Activated CD4-positive, CD25-positive, alpha-beta regulatory T cell treated with anti-CD3 and anti-CD28 coated beads, Interleukin-2, amount 50 U/mL, for 24 hours (primary cell): ENCODE measurements at regions not wholly inside any gene's neighbourhood (a gene's known extent, or its start where the extent isn't known, plus 50 kb on each side); places are given as distances from the start of the nearest gene placed in this dataset.

Experiments
- ATAC-seq, 2 donors: fragments of 150-1000 bp; cut with Tn5 transposase; one replicate each; pipeline ENCODE4 v1.10.0; 2021; ENCODE audit warnings: mild to moderate bottlenecking in 1 of 2, moderate library complexity in 1 of 2

DNA sequence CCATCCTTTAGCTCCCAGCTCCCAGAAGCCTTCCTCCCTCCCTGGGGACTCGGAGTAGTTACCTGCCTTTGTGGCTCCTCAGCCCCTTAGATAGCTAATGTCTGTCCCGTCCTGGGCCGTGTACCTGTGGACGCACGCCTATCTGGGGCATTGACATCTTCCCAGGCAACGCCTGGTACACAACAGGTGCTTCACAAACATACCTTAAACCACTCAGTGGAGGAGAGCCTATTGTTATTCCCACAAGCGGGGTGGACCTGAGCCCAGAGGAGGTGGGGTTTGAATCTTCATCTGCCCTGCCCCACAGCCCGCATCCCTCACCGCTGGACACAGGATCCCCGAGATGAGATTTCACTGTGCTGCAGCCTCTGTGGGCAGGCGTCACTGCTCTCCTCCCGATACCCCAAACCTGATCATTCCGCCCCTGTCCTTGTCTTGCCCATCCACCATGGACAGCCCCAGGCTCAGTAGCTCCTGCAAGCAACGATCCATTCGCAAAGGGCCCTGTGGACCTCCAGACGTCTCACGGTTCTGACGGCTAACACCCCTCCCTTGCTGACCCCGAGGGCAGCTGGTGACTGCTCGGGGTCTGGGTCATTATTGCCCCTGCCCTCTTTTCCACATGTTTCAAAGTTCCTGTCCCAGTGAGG is 73.8 kb upstream of the SHISAL1 start:
- ATAC-seq, result no peak

GRCh38 chr22:44385781-44386180 is 73.0 kb upstream of the SHISAL1 start:
- ATAC-seq, result no peak

DNA sequence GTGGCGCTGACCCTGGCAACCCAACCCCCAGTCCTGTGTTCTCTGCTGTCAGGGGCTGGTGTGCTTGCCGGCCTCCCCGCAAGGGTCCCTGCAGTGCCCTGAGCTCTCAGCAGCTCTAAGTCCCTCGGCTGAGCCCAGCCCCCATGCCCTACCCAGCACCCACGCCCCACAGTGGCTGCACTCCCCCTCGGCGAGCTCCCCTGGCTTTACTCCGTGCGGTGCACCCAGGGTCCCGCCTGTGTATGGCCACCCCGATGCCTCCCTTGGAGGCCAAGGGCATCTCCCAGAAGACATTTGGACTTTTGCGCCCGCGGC is 72.5 kb upstream of the SHISAL1 start:
- ATAC-seq, result no peak

DNA sequence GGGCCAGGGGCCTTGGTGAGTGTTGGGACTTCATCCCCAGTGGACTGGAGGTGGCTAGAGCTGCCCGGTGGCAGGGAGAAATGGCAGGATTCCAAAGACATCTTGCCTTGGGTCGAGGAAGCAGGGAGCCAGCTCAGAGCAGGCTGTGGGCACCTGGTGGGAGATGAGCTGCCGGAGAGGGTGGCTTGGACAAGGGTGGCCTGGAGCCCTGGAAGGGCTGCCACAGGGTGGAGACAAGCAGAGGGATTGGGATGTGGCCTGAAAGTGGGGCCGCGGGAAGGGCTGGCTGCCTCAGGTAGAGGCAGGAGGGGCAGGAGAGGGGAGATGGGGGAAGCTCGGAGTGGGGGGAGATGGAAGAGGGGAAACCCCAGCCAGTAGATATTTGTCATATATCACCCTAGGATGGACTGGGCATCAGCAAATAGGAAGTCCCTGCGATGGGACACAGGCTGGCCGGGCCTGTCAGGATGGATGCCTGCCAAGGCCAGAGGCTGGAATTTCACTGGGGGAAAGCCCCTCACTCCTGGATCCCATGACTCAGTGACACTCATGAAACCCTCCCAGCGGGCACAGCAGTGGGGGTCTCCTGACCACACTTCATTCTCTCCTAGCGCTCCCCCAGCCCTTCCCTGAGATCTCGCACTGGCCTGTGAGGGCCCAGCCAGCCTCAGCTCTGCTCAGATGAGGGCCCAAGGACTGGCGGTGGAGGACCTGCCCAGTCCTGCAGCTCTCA is 72.0 kb upstream of the SHISAL1 start:
- ATAC-seq, result no peak

- ATAC-seq, result no peak
Observed at GRCh38 chr22:44383652-44384562, 71.2 kb upstream of the SHISAL1 start.

DNA sequence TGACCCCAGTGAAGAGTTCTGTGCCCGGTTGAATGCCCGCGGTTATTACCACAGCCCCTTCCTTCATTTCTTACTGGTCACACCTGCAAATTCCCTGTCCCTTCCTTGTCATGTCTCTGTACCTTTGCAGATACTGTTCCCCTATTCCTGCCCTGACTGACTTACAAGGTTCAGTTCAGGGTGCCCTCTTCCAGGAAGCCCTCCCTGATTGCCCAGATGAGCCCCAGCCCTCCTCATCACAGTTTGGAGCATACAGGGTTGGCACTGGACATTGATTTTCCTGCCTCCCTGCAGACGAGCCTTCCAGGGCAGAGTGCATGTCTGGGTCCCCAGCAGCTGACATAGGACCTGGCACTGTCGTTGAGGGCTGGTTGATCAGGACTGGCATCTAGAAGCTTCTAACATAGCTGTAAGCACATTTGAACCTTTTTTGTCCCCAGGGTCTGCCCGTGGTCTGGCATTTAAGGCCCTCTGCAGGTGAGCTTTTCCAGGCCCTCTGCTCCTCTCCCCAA is 70.4 kb upstream of the SHISAL1 start:
- ATAC-seq, result no peak

GRCh38 chr22:44382116-44383038 is 69.6 kb upstream of the SHISAL1 start:
- ATAC-seq, result no peak

DNA sequence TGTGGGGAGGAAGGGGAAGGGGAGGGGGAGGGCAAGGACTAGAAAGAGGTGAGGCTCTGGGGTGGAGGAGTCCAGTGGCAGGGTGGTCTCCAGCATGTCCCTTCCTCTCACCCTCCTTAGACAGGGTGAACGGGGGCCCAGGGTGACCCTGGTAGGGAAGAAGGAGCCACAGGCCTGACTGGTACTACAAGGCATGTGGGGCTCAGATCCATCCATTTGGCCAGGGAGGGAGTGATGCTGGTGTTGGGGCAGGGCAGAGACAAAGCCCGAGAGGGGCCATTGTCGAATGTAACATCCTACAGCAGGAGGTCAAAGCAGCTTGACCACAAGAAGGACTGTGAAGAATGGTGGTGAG is 69.0 kb upstream of the SHISAL1 start:
- ATAC-seq, result peak in 1 of 2 donors; percentile 24

DNA sequence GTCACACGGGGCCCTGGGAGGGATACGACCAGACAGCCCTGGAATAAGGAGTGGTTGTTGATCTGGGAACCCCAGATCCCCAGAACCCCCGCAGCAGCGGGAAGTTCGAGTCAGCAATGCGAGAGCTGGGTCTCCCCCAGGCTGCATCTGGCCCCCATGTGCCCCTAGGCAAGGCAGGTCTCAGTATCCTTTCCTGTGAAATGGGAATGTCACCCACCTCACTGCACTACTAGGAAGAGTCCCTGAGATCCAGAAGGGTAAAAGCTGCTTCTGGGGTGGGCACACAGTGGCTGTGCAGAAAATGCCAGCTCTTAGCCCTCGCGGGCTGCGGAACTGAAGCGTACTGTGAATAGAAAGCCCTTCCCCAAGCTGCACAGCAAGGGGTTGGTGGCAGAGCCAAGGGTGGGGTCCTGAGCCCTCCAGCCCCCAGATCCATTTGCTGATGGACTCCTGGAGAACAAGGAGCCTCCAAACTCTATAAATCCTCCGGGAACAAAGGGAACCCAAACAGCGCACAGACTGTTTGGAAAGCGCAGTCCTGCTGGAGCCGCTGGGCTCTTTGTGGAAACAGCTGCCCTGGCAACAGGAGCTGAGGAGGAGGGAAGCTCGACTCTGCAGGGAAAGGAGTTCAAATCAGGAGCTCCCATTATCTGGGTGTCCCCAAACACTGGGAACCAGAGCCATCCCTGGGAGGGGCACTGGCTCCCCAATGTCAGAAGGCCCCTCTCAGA is 68.2 kb upstream of the SHISAL1 start:
- ATAC-seq, result no peak

GRCh38 chr22:44379817-44380755 is 67.3 kb upstream of the SHISAL1 start:
- ATAC-seq, result no peak

DNA sequence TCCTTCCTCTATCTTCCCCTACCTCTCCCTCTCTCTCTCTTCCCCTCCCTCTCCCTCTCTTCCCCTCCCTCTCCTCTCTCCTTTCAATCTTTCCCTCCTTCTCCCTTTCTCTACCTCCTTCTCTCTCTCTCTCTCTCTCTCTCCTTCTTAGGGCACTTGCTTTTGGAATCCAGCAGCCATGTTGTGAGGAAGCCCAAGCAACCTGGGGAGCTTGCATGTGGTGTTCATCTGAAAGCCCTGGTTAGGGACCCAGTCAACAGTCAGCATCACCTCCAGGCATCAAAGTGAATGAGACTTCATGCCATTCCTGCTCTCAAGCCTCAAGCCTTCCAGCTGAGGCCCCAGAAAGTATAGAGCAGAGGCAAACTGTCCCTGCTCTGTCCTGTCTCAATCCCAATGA is 65.6 kb upstream of the SHISAL1 start:
- no peak for ATAC-seq

DNA sequence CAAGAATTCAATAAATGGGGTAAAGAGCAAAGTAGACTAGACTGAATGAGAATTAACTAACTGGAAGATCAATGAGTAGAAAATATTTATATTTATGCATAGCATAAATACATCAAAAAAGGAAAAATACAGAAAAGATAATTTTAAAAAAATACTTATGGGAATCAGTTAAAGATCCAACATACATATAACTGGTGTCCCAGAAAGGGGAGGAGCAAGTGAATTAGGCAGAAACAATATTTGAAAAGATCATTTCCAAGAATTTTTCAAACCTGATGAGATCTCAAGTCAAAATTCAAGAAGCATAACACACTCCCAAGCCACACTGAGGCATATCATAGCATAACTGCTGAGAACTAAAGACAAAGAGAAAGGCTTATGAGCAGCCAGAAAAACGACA is 62.7 kb upstream of the SHISAL1 start:
- ATAC-seq, result no peak

GRCh38 chr22:44373234-44373633 is 60.5 kb upstream of the SHISAL1 start:
- no peak for ATAC-seq

DNA sequence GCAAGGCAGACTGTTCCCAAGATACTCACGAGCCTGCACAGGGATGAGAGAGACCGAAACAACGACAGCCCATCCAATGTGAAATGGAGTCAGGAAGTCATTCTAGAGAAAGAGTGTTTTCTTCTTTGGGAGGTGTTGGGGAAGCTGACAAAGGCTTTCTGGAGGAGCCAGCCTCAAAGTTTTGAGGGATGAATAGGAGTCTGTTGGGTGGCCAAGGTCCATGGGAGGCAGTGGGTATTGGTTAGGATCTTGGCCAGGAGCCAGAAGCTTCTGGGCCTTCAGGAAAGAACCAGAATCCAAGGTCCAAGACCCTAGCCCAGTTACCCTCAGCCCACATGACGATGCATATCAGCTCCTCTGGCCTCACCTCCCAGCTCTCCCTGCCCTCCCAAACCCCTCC is 59.9 kb upstream of the SHISAL1 start:
- no peak for ATAC-seq

DNA sequence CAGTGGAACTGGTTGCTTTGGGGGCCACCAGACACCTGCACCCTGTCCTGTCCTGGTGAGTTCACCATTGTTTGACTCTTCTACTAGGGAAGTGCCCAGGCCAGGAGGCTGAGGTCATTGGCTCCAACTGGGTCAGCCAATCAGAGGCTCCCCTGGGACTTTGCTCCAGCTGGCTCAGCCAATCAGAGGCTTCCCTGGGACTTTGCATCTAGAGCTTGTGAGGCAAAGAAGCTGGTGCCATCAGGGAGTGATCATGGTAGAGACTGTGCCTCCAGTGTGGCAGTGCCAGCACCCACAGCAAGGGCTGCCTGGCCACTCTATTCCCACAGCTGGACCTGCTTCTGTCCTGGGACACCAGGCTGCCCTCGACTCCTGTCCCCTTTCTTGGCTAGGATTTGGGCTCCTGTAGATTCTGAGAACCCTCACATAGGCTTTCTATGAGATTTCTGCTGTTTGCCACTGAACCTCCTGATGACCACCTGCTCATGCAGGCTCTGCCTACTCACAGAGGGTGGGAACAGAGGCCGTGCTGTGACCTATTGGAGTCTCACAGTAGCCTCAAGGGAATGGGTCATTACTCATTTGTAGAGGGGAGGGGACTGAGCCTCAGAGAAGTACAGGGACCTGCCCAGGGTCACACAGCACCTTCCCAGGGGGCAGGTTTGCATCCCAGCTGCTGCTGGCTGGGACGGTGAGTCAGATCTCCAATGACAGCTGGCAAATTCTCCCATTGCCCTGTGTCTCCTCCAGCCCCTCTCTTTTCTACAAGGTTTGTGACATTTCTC is 59.2 kb upstream of the SHISAL1 start:
- no peak for ATAC-seq

GRCh38 chr22:44369916-44370801 is 57.4 kb upstream of the SHISAL1 start:
- no peak for ATAC-seq

GRCh38 chr22:44369293-44369661 is 56.5 kb upstream of the SHISAL1 start:
- no peak for ATAC-seq

DNA sequence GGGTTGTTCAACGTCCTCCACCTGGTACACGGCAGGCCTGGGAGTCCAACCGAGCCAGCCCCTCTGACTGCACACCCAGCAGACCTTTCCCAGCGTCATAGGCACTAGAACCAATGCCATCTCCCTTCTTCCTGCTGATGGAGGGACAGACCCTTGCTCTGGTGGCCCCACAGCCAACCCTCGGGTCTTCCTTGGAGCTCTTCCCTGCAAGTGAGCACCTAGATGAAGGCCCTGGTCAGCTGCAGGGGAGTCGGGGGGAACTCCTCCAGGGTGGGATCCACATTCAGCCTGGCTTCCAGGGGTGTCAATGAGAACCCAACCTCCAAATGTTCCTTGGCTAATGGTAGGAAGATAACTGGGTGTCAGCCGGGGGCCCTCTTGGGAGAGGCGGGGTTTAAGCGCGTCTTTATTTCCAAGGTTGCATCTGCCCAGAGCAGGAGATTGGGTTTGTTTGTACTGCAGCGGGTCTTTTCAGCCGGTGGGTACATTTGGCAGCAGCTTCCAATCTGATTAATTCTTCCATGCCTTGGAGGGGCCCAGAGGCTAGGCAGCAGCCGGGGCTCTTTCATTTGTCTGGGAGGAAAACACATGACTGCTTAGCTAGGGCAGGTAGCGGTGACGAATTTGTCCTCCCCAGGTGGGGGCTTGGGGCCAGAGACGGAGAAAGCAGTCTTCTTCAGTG is 56.0 kb upstream of the SHISAL1 start:
- no peak for ATAC-seq
